ENCODE measurements at regions not wholly inside any gene's neighbourhood (a gene's known extent, or its start where the extent isn't known, plus 50 kb on each side); places are given as distances from the start of the nearest gene placed in this dataset.

DNA sequence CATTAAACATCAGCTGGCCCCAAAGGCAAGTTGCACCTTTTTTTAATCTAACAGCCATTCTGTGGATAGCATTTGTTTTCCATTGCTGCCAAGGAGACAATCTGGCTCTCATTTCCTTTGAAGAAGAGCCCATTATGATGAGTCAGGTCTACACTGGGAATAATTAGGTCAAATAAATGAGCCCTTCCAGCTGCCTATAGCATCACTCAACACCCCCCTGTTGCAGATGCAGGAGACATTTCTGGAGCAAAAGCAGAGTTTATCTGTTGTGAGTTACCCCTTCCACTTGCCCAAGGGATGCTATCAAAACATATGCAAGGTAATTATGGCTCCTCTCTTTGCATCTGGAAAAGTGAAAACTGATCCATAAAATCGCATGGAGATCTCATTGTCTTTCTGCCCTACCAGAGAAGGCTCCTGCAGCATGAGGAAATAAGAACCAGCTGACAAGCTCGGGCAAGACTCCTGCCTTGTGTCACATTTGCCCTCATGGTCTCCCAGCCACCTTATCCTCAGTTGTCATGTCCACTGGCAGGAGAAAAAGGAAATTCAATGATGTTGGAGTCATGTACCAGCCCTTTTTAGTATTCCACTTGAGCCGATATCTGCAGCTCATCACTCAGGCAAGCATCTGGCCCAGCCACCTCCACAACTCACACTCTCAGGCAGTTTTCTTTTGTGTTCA, 135.9 kb downstream of the SLC30A10 start:
- Histone ChIP-seq H3K27me3 (replicated peaks) (no peaks in the 10 kb centered on the region), H3K27ac (peak overlapping the region; percentile 74), H3K4me3 (ENCODE audit: low read depth, low read length) (no peak overlapping the region), H3K36me3 (replicated peaks) (no peaks in the 10 kb centered on the region)
- TF ChIP-seq, protein P1, sequence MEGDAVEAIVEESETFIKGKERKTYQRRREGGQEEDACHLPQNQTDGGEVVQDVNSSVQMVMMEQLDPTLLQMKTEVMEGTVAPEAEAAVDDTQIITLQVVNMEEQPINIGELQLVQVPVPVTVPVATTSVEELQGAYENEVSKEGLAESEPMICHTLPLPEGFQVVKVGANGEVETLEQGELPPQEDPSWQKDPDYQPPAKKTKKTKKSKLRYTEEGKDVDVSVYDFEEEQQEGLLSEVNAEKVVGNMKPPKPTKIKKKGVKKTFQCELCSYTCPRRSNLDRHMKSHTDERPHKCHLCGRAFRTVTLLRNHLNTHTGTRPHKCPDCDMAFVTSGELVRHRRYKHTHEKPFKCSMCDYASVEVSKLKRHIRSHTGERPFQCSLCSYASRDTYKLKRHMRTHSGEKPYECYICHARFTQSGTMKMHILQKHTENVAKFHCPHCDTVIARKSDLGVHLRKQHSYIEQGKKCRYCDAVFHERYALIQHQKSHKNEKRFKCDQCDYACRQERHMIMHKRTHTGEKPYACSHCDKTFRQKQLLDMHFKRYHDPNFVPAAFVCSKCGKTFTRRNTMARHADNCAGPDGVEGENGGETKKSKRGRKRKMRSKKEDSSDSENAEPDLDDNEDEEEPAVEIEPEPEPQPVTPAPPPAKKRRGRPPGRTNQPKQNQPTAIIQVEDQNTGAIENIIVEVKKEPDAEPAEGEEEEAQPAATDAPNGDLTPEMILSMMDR (IDR thresholded peaks at IDR 0.05; ENCODE audit: low read depth, low read length, missing control alignments), result no peak
- in situ Hi-C loops (cut with HindIII; ENCODE audit: low pct_ligation_motif_present, low sequenced_read_pairs), result no loop called here
- peak; percentile 77 for DNase-seq

DNA sequence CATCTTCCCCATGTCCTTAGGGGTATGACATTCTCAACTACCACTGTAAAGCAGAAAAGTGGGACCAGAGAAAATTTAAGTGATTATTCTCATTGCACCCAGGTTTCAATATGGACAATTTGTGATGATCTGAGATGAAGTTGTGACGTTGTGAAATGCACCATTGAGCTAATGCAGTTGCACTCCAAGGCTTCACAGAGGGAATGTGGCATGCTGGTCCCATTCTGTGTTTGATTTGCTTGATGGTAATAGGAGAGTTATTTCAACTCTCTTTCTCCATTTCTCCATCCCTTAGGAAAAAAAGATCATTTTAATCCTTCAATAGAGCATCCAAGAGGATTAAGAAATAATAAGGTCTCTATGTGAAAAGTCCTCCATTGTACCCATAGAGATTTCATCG, 136.6 kb downstream of the SLC30A10 start:
- H3K4me3 ChIP-seq (ENCODE audit: low read depth, low read length), result no peak overlapping the region
- in situ Hi-C loops (cut with HindIII; ENCODE audit: low pct_ligation_motif_present, low sequenced_read_pairs), result no loop called here
- no peaks in the 10 kb centered on the region for H3K36me3 ChIP-seq (replicated peaks)
- peak overlapping the region; percentile 74 for H3K27ac ChIP-seq
- TF ChIP-seq, protein P1 (IDR thresholded peaks at IDR 0.05; ENCODE audit: low read depth, low read length, missing control alignments), result no peak
- no peaks in the 10 kb centered on the region for H3K27me3 ChIP-seq (replicated peaks)
- no peak for DNase-seq

DNA sequence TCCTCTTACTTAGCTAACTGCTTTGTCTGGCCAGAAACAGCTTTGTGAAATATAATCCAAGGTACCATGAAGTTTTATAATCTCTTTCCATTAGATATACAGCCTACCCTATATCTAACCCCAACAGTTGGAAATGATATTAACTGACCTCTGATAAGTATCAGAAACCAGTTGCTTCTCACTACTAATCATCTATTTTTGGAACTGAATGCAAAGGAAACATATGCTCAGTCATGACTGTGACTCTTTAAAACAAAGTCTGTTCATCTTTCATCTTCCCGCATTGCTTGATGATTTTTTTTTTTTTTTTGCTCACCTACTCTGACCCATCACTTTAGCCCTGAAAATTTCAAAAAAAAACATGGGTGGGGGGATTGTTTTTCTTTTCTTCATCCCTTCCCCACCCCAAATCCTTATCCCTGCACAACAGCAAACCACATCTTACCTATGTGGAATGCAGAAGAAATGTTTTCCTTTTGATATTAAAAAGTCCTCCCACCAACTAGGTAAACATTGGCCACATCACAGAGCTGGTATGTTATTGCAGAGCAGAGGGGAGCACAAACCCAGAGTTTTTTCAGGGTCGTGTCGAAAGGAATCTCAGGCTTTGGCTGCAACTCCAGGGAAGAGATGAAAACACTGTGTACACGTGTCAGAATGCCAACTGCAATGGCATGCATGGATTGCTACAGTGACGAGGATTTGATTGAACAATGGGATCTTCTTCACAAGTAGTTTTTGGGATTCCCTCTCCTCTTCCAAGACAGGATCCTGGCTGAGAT, 137.3 kb downstream of the SLC30A10 start:
- H3K36me3 ChIP-seq (replicated peaks), result no peaks in the 10 kb centered on the region
- peak; percentile 75 for DNase-seq
- peak overlapping the region; percentile 74 for H3K27ac ChIP-seq
- H3K4me3 ChIP-seq (ENCODE audit: low read depth, low read length), result no peak overlapping the region
- no peaks in the 10 kb centered on the region for H3K27me3 ChIP-seq (replicated peaks)
- TF ChIP-seq, protein P1 (IDR thresholded peaks at IDR 0.05; ENCODE audit: low read depth, low read length, missing control alignments), result no peak
- in situ Hi-C loops (cut with HindIII; ENCODE audit: low pct_ligation_motif_present, low sequenced_read_pairs), result no loop called here

DNA sequence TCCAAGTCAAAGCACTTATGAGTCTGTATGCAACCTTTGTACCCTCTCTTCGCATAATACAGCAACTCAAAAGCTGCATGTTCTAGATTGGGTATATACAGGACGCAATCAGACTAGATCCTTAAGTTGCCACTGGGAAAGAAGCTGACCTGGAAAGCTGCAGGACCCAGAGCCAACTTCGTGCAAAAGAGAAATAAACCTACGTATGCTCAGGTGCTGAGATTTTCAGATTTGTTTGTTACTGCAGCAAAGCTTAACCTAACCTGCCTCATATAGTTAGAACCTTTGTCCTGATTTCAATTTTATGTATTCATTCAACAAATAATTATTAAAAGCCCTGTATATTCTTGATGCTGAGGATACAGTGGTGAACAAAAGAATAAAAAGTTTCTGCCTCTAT, 139.7 kb downstream of the SLC30A10 start:
- TF ChIP-seq, protein P1 (IDR thresholded peaks at IDR 0.05; ENCODE audit: low read depth, low read length, missing control alignments), result no peak
- H3K27ac ChIP-seq, result no peak overlapping the region
- no peaks in the 10 kb centered on the region for H3K36me3 ChIP-seq (replicated peaks)
- no peak for DNase-seq
- no peak overlapping the region for H3K4me3 ChIP-seq (ENCODE audit: low read depth, low read length)
- in situ Hi-C loops (cut with HindIII; ENCODE audit: low pct_ligation_motif_present, low sequenced_read_pairs), result no loop called here
- H3K27me3 ChIP-seq (replicated peaks), result no peaks in the 10 kb centered on the region

DNA sequence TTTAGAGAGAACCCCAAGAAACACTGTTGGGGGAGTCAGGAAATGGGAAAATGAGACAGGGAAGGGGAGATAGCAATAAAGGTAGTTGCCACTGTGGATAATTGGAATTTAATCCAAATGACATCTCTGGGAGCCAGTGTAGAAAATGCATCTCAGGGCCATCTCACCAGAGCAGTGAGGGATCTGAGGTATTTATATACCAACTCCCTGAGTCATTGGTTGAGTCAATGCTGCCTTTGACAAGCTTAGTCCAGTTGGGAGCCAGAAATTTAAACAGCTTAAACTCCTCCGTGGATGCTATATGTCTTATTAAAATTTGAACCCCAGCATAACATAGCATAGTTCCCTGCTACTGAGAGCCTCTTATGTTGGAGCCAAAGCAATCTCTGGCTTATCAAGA, 140.3 kb downstream of the SLC30A10 start:
- peak; percentile 64 for DNase-seq
- Histone ChIP-seq H3K4me3 (ENCODE audit: low read depth, low read length) (no peak overlapping the region), H3K36me3 (replicated peaks) (no peaks in the 10 kb centered on the region), H3K27me3 (replicated peaks) (no peaks in the 10 kb centered on the region), H3K27ac (no peak overlapping the region)
- in situ Hi-C loops (cut with HindIII; ENCODE audit: low pct_ligation_motif_present, low sequenced_read_pairs), result no loop called here
- TF ChIP-seq, protein P1 (IDR thresholded peaks at IDR 0.05; ENCODE audit: low read depth, low read length, missing control alignments), result no peak

Measured in brain microvascular endothelial cell (primary cell).